ENCODE measurements at regions not wholly inside any gene's neighbourhood (a gene's known extent, or its start where the extent isn't known, plus 50 kb on each side); places are given as distances from the start of the nearest gene placed in this dataset.

DNA sequence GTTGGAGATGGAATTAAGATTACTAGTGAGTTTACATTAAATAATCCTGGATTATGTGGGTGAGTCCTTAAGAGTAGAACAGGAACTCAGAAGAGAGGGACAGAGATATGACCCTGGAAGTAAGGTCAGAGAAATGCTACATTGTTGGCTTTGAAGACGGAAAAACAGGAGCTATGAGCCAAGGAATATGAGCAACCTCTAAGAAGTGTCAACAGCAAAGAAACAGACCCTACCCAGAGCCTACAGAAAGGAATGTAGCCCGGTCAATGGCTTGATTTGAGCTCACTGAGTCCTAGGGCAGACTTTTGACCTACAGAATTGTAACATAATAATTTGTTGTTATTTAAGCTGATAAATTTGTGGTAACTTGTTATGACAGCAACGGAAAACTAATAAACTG lies 304.9 kb downstream of the IPMK start:
- H3K4me1 ChIP-seq (ENCODE audit: control insufficient read depth, insufficient read depth, low read length): no peaks in the 10 kb centered on the region
- CTCF ChIA-PET: no interaction called here
- no peak for ATAC-seq
- in situ Hi-C loops (cut with HindIII; ENCODE audit: low pct_unique_long_range_greater_than_20kb, low sequenced_read_pairs) (no loop called here), intact Hi-C loops (cut with micrococcal nuclease; ENCODE audit: unreplicated experiment) (no loop called here)
- no peak for DNase-seq (ENCODE audit: low read depth, low spot score)
- no peak for TF ChIP-seq SIN3A (IDR thresholded peaks at IDR 0.05; ENCODE audit: borderline replicate concordance, insufficient read depth, low read depth, low read length)
- TF ChIP-seq, protein P1, sequence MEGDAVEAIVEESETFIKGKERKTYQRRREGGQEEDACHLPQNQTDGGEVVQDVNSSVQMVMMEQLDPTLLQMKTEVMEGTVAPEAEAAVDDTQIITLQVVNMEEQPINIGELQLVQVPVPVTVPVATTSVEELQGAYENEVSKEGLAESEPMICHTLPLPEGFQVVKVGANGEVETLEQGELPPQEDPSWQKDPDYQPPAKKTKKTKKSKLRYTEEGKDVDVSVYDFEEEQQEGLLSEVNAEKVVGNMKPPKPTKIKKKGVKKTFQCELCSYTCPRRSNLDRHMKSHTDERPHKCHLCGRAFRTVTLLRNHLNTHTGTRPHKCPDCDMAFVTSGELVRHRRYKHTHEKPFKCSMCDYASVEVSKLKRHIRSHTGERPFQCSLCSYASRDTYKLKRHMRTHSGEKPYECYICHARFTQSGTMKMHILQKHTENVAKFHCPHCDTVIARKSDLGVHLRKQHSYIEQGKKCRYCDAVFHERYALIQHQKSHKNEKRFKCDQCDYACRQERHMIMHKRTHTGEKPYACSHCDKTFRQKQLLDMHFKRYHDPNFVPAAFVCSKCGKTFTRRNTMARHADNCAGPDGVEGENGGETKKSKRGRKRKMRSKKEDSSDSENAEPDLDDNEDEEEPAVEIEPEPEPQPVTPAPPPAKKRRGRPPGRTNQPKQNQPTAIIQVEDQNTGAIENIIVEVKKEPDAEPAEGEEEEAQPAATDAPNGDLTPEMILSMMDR (IDR thresholded peaks at IDR 0.05): no peak
- no peak overlapping the region for H3K4me3 ChIP-seq (ENCODE audit: low read depth in 2 of 2, low read length in 2 of 2)
- no peaks in the 10 kb centered on the region for H3K27me3 ChIP-seq (ENCODE audit: control insufficient read depth, insufficient read depth, low read length)
- no peaks in the 10 kb centered on the region for H3K36me3 ChIP-seq (ENCODE audit: control insufficient read depth, insufficient read depth, low read length)
- H3K9me3 ChIP-seq (ENCODE audit: control insufficient read depth, insufficient read depth, low read depth, low read length): no peaks in the 10 kb centered on the region
- no peak overlapping the region for H3K27ac ChIP-seq (ENCODE audit: low read length)
- POLR2A ChIA-PET: no interaction called here
- no TSS peak for BruUV-seq (replicated peaks)

DNA sequence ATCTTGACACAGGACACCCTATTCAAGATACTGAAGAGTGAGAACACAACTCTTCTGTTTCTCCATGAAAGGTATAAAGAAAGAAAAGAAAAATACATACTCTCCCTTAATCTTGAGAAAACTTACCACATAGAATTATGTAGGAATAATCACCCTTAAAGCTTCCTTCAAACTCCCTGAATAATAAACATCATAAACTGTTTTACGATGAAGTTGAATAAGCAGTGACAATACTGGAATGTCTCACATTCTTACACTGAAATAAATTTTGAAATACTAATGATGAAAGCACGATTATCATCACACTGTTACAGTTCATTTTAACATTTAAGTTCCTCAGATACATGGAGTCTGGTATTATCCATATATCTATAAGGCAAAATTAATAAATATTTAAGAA lies 306.2 kb downstream of the IPMK start:
- DNase-seq (ENCODE audit: low read depth, low spot score): no peak
- ATAC-seq: no peak
- Histone ChIP-seq H3K27me3 (ENCODE audit: control insufficient read depth, insufficient read depth, low read length) (no peaks in the 10 kb centered on the region), H3K4me3 (ENCODE audit: low read depth in 2 of 2, low read length in 2 of 2) (no peak overlapping the region), H3K36me3 (ENCODE audit: control insufficient read depth, insufficient read depth, low read length) (no peaks in the 10 kb centered on the region), H3K27ac (ENCODE audit: low read length) (no peak overlapping the region), H3K9me3 (ENCODE audit: control insufficient read depth, insufficient read depth, low read depth, low read length) (no peaks in the 10 kb centered on the region), H3K4me1 (ENCODE audit: control insufficient read depth, insufficient read depth, low read length) (no peaks in the 10 kb centered on the region)
- no TSS peak for BruUV-seq (replicated peaks)
- CTCF ChIA-PET: no interaction called here
- in situ Hi-C loops (cut with HindIII; ENCODE audit: low pct_unique_long_range_greater_than_20kb, low sequenced_read_pairs): no loop called here
- no peak for TF ChIP-seq POLR2AphosphoS5 (IDR thresholded peaks at IDR 0.05; ENCODE audit: low read depth, low read length)
- no peak for TF ChIP-seq SIN3A (IDR thresholded peaks at IDR 0.05; ENCODE audit: borderline replicate concordance, insufficient read depth, low read depth, low read length)
- TF ChIP-seq, protein P1 (IDR thresholded peaks at IDR 0.05): no peak
- TF ChIP-seq TCF7L2 (IDR thresholded peaks at IDR 0.05; ENCODE audit: low read depth, low read length): no peak
- TF ChIP-seq, protein P2, sequence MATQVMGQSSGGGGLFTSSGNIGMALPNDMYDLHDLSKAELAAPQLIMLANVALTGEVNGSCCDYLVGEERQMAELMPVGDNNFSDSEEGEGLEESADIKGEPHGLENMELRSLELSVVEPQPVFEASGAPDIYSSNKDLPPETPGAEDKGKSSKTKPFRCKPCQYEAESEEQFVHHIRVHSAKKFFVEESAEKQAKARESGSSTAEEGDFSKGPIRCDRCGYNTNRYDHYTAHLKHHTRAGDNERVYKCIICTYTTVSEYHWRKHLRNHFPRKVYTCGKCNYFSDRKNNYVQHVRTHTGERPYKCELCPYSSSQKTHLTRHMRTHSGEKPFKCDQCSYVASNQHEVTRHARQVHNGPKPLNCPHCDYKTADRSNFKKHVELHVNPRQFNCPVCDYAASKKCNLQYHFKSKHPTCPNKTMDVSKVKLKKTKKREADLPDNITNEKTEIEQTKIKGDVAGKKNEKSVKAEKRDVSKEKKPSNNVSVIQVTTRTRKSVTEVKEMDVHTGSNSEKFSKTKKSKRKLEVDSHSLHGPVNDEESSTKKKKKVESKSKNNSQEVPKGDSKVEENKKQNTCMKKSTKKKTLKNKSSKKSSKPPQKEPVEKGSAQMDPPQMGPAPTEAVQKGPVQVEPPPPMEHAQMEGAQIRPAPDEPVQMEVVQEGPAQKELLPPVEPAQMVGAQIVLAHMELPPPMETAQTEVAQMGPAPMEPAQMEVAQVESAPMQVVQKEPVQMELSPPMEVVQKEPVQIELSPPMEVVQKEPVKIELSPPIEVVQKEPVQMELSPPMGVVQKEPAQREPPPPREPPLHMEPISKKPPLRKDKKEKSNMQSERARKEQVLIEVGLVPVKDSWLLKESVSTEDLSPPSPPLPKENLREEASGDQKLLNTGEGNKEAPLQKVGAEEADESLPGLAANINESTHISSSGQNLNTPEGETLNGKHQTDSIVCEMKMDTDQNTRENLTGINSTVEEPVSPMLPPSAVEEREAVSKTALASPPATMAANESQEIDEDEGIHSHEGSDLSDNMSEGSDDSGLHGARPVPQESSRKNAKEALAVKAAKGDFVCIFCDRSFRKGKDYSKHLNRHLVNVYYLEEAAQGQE (IDR thresholded peaks at IDR 0.05; ENCODE audit: insufficient read depth in 1 of 2, low read depth in 2 of 2, low read length in 1 of 2): no peak
- POLR2A ChIA-PET: no interaction called here
- intact Hi-C loops (cut with micrococcal nuclease; ENCODE audit: unreplicated experiment): no loop called here

DNA sequence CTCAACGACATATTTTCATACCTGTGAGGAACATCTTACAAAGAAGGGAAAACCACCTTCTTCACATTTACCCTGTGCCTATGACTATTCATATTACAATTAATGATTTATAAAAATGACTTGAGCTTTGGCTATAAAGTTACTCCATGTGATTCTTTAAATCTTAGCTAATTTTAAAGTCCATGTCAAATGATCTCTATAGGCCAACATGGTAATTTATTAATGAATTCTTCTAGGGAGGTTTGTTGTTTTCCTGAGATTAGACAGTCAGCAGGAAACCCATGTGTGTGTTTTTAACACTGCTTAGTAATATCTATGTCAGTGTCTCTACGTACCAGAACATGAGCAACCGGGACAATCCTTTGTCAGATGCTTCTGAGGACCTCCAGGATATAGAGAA lies 307.3 kb downstream of the IPMK start:
- intact Hi-C loops (cut with micrococcal nuclease; ENCODE audit: unreplicated experiment) (no loop called here), in situ Hi-C loops (cut with HindIII; ENCODE audit: low pct_unique_long_range_greater_than_20kb, low sequenced_read_pairs) (no loop called here)
- TF ChIP-seq, protein P1 (IDR thresholded peaks at IDR 0.05): no peak
- TF ChIP-seq TCF7L2 (IDR thresholded peaks at IDR 0.05; ENCODE audit: low read depth, low read length) (no peak), SIN3A (IDR thresholded peaks at IDR 0.05; ENCODE audit: borderline replicate concordance, insufficient read depth, low read depth, low read length) (no peak), POLR2AphosphoS5 (IDR thresholded peaks at IDR 0.05; ENCODE audit: low read depth, low read length) (no peak)
- TF ChIP-seq, protein P2 (IDR thresholded peaks at IDR 0.05; ENCODE audit: insufficient read depth in 1 of 2, low read depth in 2 of 2, low read length in 1 of 2): no peak
- no peaks in the 10 kb centered on the region for H3K27me3 ChIP-seq (ENCODE audit: control insufficient read depth, insufficient read depth, low read length)
- ChIA-PET CTCF (no interaction called here), POLR2A (no interaction called here)
- no peak overlapping the region for H3K4me3 ChIP-seq (ENCODE audit: low read depth in 2 of 2, low read length in 2 of 2)
- H3K9me3 ChIP-seq (ENCODE audit: control insufficient read depth, insufficient read depth, low read depth, low read length): no peaks in the 10 kb centered on the region
- BruUV-seq (replicated peaks): no TSS peak
- no peak for ATAC-seq
- no peak for DNase-seq (ENCODE audit: low read depth, low spot score)
- no peaks in the 10 kb centered on the region for H3K4me1 ChIP-seq (ENCODE audit: control insufficient read depth, insufficient read depth, low read length)
- no peaks in the 10 kb centered on the region for H3K36me3 ChIP-seq (ENCODE audit: control insufficient read depth, insufficient read depth, low read length)
- no peak overlapping the region for H3K27ac ChIP-seq (ENCODE audit: low read length)

Measured in Panc1 (cell line).